Right lobe of liver (tissue), 4 donors: ENCODE measurements at regions not wholly inside any gene's neighbourhood (a gene's known extent, or its start where the extent isn't known, plus 50 kb on each side); places are given as distances from the start of the nearest gene placed in this dataset.

Source experiments
- POLR2A ChIP-seq: fragments of 450-650 bp; IDR thresholded peaks from one replicate; pipeline ENCODE4 v1.6.1; 2017; ENCODE audit warnings: antibody characterized with exemption, mild to moderate bottlenecking
- TF ChIP-seq, protein P1 (sequence below), 4 donors: fragments of 200-600 bp in 3 of 4; fragments of 450-650 bp in 1 of 4; IDR thresholded peaks; one replicate each; pipeline versions ENCODE4 v1.5.1 to v1.8.0; 2016 to 2022; ENCODE audit warnings: antibody characterized with exemption in 4 of 4, mild to moderate bottlenecking in 2 of 4
- donor health status: DM: no; HTN: no; CAD: no.
- donor health status: DM: no; HTN: no; CAD: no.
- donor health status: DM: no; HTN: yes; CAD: no.

DNA sequence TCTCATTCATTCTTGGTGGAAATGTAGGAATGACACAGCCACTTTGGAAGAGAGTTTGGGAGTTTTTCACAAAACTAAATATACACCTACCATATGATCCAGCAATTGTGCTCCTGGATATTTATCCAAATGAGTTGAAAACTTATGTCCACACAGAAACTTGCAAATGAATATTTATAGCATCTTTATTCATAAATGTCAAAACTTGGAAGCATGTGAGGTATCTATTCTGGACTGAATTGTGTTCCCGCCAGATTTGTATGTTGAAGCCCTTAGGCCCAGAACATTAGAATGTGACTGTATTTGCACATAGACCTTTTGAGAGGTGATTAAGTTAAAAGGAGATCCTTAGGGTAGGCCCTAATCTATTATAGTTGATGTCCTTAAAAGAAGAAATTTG lies 409.4 kb upstream of the SYT4 start:
- TF ChIP-seq, protein P1, sequence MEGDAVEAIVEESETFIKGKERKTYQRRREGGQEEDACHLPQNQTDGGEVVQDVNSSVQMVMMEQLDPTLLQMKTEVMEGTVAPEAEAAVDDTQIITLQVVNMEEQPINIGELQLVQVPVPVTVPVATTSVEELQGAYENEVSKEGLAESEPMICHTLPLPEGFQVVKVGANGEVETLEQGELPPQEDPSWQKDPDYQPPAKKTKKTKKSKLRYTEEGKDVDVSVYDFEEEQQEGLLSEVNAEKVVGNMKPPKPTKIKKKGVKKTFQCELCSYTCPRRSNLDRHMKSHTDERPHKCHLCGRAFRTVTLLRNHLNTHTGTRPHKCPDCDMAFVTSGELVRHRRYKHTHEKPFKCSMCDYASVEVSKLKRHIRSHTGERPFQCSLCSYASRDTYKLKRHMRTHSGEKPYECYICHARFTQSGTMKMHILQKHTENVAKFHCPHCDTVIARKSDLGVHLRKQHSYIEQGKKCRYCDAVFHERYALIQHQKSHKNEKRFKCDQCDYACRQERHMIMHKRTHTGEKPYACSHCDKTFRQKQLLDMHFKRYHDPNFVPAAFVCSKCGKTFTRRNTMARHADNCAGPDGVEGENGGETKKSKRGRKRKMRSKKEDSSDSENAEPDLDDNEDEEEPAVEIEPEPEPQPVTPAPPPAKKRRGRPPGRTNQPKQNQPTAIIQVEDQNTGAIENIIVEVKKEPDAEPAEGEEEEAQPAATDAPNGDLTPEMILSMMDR (IDR thresholded peaks at IDR 0.05), result no peak
- no peak for TF ChIP-seq POLR2A
